Stromal cell of bone marrow (primary cell): ENCODE measurements at regions not wholly inside any gene's neighbourhood (a gene's known extent, or its start where the extent isn't known, plus 50 kb on each side); places are given as distances from the start of the nearest gene placed in this dataset.
A peak's percentile ranks its signal among the peaks of the same experiment; 100 is the strongest.

Experiments
- DNase-seq: peaks from one replicate; pipeline ENCODE4 v3.0.0-alpha.2; 2012; ENCODE audit warnings: low read depth

GRCh38 chr6:3526962-3527650 is 70.3 kb upstream of the SLC22A23 start:
- DNase-seq: no peak

- no peak for DNase-seq
Observed at GRCh38 chr6:3525915-3526314, 69.1 kb upstream of the SLC22A23 start.

GRCh38 chr6:3524456-3524855 is 67.6 kb upstream of the SLC22A23 start:
- DNase-seq: no peak

GRCh38 chr6:3523966-3524365 is 67.1 kb upstream of the SLC22A23 start:
- no peak for DNase-seq

- DNase-seq: no peak
Observed at GRCh38 chr6:3523271-3523670, 66.4 kb upstream of the SLC22A23 start.

DNA sequence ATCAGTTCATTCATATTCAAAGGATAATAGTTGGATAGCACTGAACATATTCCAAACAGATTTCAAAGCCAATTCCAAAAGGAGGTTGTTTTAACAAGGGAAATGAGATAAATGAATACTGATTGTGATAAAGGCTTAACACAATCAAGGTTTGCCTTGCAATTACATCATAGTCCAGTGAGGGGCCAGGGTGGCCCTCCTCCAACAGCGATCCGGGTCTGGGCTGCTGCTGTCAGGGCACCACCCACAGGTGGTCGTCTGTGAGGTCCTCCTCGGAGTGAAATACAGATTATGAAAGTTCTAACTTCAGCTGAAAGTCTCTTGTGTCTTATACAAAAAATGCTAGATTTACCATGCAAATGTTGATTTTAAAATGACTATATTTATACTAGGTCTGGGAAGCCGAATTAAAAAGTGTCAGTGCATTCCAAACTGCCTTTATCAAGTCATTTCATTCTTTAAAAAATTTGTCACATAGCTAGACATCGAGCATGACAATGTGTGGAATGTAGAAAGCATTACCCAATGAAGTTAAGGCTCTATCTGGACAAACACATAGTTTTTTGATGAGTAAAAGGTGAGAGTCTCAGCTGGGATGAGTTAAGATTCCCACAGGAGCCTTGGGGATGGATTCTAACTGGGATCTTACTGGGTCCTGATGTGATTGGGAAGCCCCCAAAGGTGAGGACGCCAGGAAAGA is 65.9 kb upstream of the SLC22A23 start:
- DNase-seq: no peak

- no peak for DNase-seq
Observed at GRCh38 chr6:3520281-3521230, 63.7 kb upstream of the SLC22A23 start.

- DNase-seq: peak; percentile 69
Observed at GRCh38 chr6:3518356-3519190, 61.7 kb upstream of the SLC22A23 start.

- peak; percentile 94 for DNase-seq
Observed at GRCh38 chr6:3517350-3517749, 60.5 kb upstream of the SLC22A23 start.

GRCh38 chr6:3516092-3516491 is 59.2 kb upstream of the SLC22A23 start:
- DNase-seq: no peak

DNA sequence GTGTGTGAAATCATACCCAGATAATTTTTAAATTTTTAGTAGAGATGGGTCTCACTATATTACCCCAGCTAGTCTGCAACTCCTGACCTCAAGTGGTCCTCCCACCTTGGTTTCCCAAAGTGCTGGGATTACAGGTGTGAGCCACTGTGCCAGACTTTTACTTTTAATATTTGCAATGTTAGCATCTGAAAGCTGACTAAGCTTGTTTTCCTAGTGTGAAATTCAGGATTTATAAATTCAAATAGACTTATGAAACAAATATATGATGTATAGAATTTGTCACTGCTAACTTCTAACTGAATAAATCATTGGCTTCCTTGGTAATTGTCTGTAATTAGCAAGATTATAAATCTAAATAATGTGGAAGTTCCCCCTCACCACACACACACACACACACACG is 58.8 kb upstream of the SLC22A23 start:
- DNase-seq: no peak

- DNase-seq: no peak
Observed at GRCh38 chr6:3513416-3513815, 56.6 kb upstream of the SLC22A23 start.

DNA sequence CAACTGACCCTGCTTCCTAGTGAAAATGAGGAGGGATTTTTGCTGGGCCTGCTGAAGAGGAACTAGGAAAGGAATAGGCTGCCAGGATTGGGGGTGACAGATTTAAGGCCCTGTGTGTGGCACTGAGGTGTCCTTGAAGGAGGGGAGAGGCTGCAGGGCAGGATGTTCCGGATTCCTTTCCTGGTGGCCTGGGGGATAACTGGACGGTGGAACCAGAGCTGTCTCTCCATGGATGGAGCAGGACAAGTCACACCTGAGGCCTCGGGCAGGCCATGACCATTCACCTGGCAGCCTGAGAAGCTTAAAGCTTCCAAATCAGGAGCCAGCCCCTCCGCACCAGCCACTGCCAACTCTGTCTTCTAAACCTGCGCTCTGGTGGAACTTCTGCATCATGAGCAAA is 56.0 kb upstream of the SLC22A23 start:
- no peak for DNase-seq

GRCh38 chr6:3510617-3511016 is 53.8 kb upstream of the SLC22A23 start:
- no peak for DNase-seq

DNA sequence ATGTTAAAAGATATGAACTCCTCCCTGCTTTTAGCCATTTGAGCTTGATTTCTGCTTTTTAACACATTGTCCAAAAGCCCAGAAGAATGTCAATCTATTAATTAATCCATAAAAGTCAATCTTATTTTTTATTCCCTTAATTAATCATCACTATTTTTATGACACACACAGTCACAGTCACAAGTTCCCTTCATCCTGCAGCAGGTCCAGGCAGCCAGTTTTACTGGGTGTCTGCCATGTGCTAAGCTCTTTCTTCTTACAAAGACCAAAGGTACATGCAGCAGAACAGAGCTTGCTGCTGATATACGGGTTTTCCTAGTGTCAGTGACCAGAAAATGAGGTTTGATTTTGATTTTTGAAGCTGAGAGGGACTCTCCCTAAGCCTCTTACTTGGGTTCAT is 53.3 kb upstream of the SLC22A23 start:
- no peak for DNase-seq

- DNase-seq: no peak
Observed at GRCh38 chr6:3509336-3509735, 52.5 kb upstream of the SLC22A23 start.

GRCh38 chr6:3506751-3507383 is 50.0 kb upstream of the SLC22A23 start:
- no peak for DNase-seq
